Ishikawa (cell line): ENCODE measurements at regions not wholly inside any gene's neighbourhood (a gene's known extent, or its start where the extent isn't known, plus 50 kb on each side); places are given as distances from the start of the nearest gene placed in this dataset.

Experiments
- CEBPB ChIP-seq: IDR thresholded peaks from 2 replicates; pipeline ENCODE4 v1.6.1; 2012
- CREB1 ChIP-seq: IDR thresholded peaks from 2 replicates; pipeline ENCODE4 v1.6.1; 2012; ENCODE audit warnings: low read depth
- EGR1 ChIP-seq: IDR thresholded peaks from 2 replicates; pipeline ENCODE4 v1.6.1; 2012
- EP300 ChIP-seq: IDR thresholded peaks from 2 replicates; pipeline ENCODE4 v1.6.1; 2012; ENCODE audit warnings: borderline replicate concordance
- FOXM1 ChIP-seq: IDR thresholded peaks from 2 replicates; pipeline ENCODE4 v1.6.1; 2012; ENCODE audit warnings: low read depth, borderline replicate concordance
- MAX ChIP-seq: IDR thresholded peaks from 2 replicates; pipeline ENCODE4 v1.6.1; 2012
- NFIC ChIP-seq: IDR thresholded peaks from 2 replicates; pipeline ENCODE4 v1.6.1; 2012
- REST ChIP-seq: IDR thresholded peaks from 2 replicates; pipeline ENCODE4 v1.6.1; 2012; ENCODE audit warnings: low read depth, mild to moderate bottlenecking
- TAF1 ChIP-seq: IDR thresholded peaks from 2 replicates; pipeline ENCODE4 v1.6.1; 2012; ENCODE audit warnings: low read depth, mild to moderate bottlenecking
- TEAD4 ChIP-seq: IDR thresholded peaks from 2 replicates; pipeline ENCODE4 v1.6.1; 2012
- YY1 ChIP-seq: IDR thresholded peaks from 2 replicates; pipeline ENCODE4 v1.6.1; 2012; ENCODE audit warnings: low read depth

DNA sequence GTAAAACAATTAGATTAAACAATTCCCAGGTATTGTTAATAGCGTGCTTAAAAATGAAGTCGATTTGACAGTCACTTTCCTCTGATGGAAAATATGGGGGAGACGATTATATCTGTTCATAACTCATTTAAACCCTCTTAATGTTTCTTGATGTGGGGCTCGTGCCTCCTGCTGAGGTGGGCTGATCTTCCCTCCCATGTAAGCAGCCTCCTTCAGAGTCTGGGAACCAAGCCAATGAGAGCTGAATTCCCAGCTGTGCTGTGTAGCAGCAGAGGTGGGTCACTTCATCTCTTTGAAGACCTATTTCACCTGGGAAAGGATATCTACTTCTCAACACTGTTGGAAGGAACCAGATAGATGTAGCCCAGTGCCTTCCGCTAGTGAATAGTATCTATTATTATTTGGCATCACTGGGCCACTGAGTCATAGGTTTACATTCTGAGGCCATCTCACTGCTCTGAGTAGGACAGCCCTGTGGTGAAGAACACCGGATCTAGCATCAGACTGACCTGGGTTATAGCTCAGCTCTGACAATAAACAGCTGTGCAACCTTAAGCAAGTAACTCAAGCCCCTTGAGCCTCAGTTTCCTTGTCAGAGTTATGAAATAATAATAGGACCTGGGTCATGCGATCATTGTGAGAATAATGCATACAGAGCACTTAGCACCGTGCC is 85.3 kb upstream of the C16orf82 start:
- no peak for TF ChIP-seq MAX
- no peak for TF ChIP-seq NFIC
- TF ChIP-seq CREB1, result no peak
- TF ChIP-seq TAF1, result no peak
- no peak for TF ChIP-seq FOXM1
- TF ChIP-seq REST, result no peak
- TF ChIP-seq YY1, result no peak
- no peak for TF ChIP-seq EP300
- TF ChIP-seq CEBPB, result no peak
- TF ChIP-seq EGR1, result no peak
- TF ChIP-seq TEAD4, result no peak
